ENCODE measurements at regions not wholly inside any gene's neighbourhood (a gene's known extent, or its start where the extent isn't known, plus 50 kb on each side); places are given as distances from the start of the nearest gene placed in this dataset.

DNA sequence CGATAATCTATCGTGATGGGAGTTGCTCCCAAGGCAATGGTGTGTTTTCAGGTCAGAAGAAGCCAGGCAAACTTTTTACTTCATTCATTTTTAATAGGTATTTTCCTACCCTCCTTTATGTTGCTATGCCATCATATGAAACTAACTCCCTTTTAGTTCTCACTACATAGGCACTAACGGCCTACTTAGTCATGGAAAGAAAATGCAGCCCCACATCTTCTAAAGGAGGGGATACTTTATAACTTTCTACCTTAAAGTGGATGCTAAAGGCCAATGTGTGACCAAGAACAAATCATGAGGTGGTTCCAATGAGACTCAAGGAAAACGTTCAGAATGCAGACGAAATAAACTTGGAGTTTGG is 193.8 kb downstream of the FOXA2 start:
- TF ChIP-seq POLR2A (IDR thresholded peaks at IDR 0.05; ENCODE audit: low read length) (no peak), GATA1 (IDR thresholded peaks at IDR 0.05; ENCODE audit: low read depth, low read length) (no peak)

Data from erythroblast (primary cell).